OCI-LY3 (cell line): ENCODE measurements at regions not wholly inside any gene's neighbourhood (a gene's known extent, or its start where the extent isn't known, plus 50 kb on each side); places are given as distances from the start of the nearest gene placed in this dataset.

ENCODE experiments used
- H2AFZ ChIP-seq: fragments of 200-600, 300-600 bp; shearing (Covaris generic); 2 replicates; pipeline ENCODE4 v1.6.0; 2014; ENCODE audit warnings: antibody characterized with exemption, low read depth, low read length
- H3K27ac ChIP-seq: fragments of 200-600, 300-600 bp; sonication (generic); 2 replicates; pipeline ENCODE4 v1.5.1; 2014; ENCODE audit warnings: mild to moderate bottlenecking, low read length, moderate library complexity, mixed read lengths
- H3K27me3 ChIP-seq: fragments of 200-600, 300-600 bp; sonication (generic); 2 replicates; pipeline ENCODE4 v1.6.1; 2014; ENCODE audit warnings: low read depth, low read length, mixed read lengths
- H3K36me3 ChIP-seq: fragments of 200-600, 300-600 bp; sonication (generic); replicated peaks from 2 replicates; pipeline ENCODE3; 2014; ENCODE audit warnings: low read depth, low read length, mixed read lengths
- H3K4me1 ChIP-seq: fragments of 300-600, 200-600 bp; sonication (generic); 2 replicates; pipeline ENCODE4 v1.6.1; 2014; ENCODE audit warnings: low read length, mixed read lengths
- H3K4me2 ChIP-seq: fragments of 200-600, 300-600 bp; sonication (generic); 2 replicates; pipeline ENCODE4 v1.6.1; 2014; ENCODE audit warnings: low read length, mixed read lengths
- H3K4me3 ChIP-seq: fragments of 300-600, 200-600 bp; sonication (generic); 2 replicates; pipeline ENCODE4 v1.5.1; 2014; ENCODE audit warnings: antibody characterized with exemption, mild to moderate bottlenecking, low read length, moderate library complexity
- H3K79me2 ChIP-seq: fragments of 300-600, 200-600 bp; shearing (Covaris generic); 2 replicates; pipeline ENCODE4 v1.6.1; 2014; ENCODE audit warnings: mild to moderate bottlenecking, low read length, mixed read lengths
- H3K9ac ChIP-seq: fragments of 300-600, 200-600 bp; shearing (Covaris generic); 2 replicates; pipeline ENCODE4 v1.6.0; 2014; ENCODE audit warnings: mild to moderate bottlenecking, low read length, moderate library complexity
- H3K9me3 ChIP-seq: fragments of 200-600, 300-600 bp; shearing (Covaris generic); 2 replicates; pipeline ENCODE4 v1.6.1; 2014; ENCODE audit warnings: low read length, mixed read lengths; ENCODE audit not compliant: insufficient read depth
- H4K20me1 ChIP-seq: fragments of 200-600, 300-600 bp; sonication (generic); 2 replicates; pipeline ENCODE4 v1.6.1; 2016; ENCODE audit warnings: low read length, mixed read lengths; ENCODE audit not compliant: insufficient read depth
- CTCF ChIP-seq: fragments of 200-600, 300-600 bp; sonication (generic); IDR thresholded peaks from 2 replicates; pipeline ENCODE4 v1.5.1; 2014; ENCODE audit warnings: antibody characterized with exemption, low read length, low read depth
- EZH2phosphoT487 ChIP-seq: fragments of 200-600 bp; shearing (Covaris generic); IDR thresholded peaks from 2 replicates; pipeline ENCODE4 v1.6.1; 2018; ENCODE audit warnings: antibody characterized with exemption, mixed run types, low read depth

DNA sequence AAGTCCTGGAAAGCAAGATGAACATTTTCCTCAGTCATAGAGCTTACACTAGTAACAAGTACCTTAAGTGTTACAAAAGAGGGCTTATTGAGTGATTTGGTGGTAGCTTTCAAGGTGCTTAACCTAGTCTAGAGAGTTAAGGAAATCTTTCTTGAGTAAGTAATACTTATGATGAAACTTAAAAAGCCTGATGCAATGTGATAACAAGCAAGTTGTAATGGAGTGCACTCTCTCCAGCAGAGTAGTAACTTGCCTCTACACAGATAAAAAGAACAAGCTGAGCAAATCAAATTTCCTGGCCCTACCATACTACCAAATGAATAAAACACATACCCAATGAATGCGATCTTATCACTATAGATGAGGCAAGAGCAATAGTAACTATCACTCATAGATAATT, 639.9 kb upstream of the FBXO33 start:
- Histone ChIP-seq H3K27me3 (no peaks in the 10 kb centered on the region), H3K9me3 (no peaks in the 10 kb centered on the region), H3K27ac (no peak overlapping the region), H3K36me3 (no peaks in the 10 kb centered on the region), H3K9ac (no peak overlapping the region), H2AFZ (no peak overlapping the region), H4K20me1 (no peaks in the 10 kb centered on the region), H3K4me3 (no peak overlapping the region), H3K79me2 (no peaks in the 10 kb centered on the region), H3K4me2 (no peak overlapping the region), H3K4me1 (no peaks in the 10 kb centered on the region)
- no peak for TF ChIP-seq EZH2phosphoT487
- TF ChIP-seq CTCF: no peak

GRCh38 chr14:40058901-40059897, 627.0 kb upstream of the FBXO33 start:
- Histone ChIP-seq H3K36me3 (no peaks in the 10 kb centered on the region), H2AFZ (no peak overlapping the region), H3K4me3 (no peak overlapping the region)

DNA sequence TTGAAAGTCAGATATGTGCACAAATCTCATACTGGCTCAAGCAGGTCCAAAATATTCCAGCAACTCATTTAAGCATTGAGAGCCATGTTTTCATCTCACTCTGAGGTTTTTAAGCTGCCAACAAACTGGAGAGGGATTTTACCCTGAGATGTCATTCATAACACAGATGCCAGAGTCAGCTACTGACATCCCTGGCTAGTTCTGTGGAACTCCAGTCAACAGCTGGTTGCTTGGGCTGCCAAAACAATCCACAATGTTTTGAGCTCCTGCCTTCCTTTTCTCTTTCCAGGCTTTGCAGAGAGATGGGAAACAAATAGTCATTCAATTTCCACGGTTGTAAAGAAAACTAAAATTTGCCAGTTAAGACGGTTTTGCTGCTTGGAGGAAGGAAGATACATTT, 621.2 kb upstream of the FBXO33 start:
- Histone ChIP-seq H3K4me2 (no peak overlapping the region), H3K27me3 (no peaks in the 10 kb centered on the region), H3K27ac (no peak overlapping the region), H3K9ac (no peak overlapping the region), H3K9me3 (no peaks in the 10 kb centered on the region), H3K36me3 (no peaks in the 10 kb centered on the region), H3K4me1 (no peaks in the 10 kb centered on the region), H4K20me1 (no peaks in the 10 kb centered on the region), H2AFZ (no peak overlapping the region), H3K79me2 (no peaks in the 10 kb centered on the region), H3K4me3 (no peak overlapping the region)
- TF ChIP-seq CTCF (no peak), EZH2phosphoT487 (no peak)

More at GRCh38 chr14:40058901-40059897, 627.0 kb upstream of the FBXO33 start:
- Histone ChIP-seq H3K79me2 (no peaks in the 10 kb centered on the region), H3K27me3 (no peaks in the 10 kb centered on the region), H3K4me1 (no peaks in the 10 kb centered on the region), H3K27ac (no peak overlapping the region), H4K20me1 (no peaks in the 10 kb centered on the region), H3K9me3 (no peaks in the 10 kb centered on the region), H3K9ac (no peak overlapping the region), H3K4me2 (no peak overlapping the region)
- TF ChIP-seq CTCF (no peak), EZH2phosphoT487 (no peak)

DNA sequence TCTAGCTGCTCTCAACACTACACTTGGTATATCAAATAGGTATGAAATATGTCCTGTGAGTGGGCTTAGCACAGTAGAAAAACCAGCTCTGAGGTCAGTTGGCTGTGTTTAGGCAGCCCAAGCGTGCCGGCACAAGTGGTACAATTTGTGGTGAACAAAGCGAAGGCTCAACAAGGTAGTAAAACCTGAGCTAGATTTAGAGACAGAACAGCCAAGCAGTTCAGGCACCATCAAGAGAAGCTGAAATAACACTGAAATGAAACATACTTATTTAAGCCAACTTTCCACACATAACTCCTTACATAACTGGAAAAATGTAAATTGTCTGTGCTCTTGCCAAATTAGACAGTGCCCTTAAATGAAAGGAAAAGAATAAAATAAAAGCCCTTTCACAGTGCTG, 596.8 kb upstream of the FBXO33 start:
- no peak overlapping the region for H3K9ac ChIP-seq
- no peaks in the 10 kb centered on the region for H3K4me1 ChIP-seq
- no peaks in the 10 kb centered on the region for H3K79me2 ChIP-seq
- H3K4me2 ChIP-seq: no peak overlapping the region
- H3K9me3 ChIP-seq: no peaks in the 10 kb centered on the region
- no peaks in the 10 kb centered on the region for H4K20me1 ChIP-seq
- no peaks in the 10 kb centered on the region for H3K36me3 ChIP-seq
- no peak overlapping the region for H3K27ac ChIP-seq
- no peak overlapping the region for H2AFZ ChIP-seq
- no peak overlapping the region for H3K4me3 ChIP-seq
- no peak for TF ChIP-seq CTCF
- no peak for TF ChIP-seq EZH2phosphoT487
- H3K27me3 ChIP-seq: no peaks in the 10 kb centered on the region
